ENCODE measurements at regions not wholly inside any gene's neighbourhood (a gene's known extent, or its start where the extent isn't known, plus 50 kb on each side); places are given as distances from the start of the nearest gene placed in this dataset.

- TF ChIP-seq CTCF (IDR thresholded peaks at IDR 0.05) (no peak), POLR2A (IDR thresholded peaks at IDR 0.05) (no peak)
Measured at GRCh38 chr20:24169256-24169655, 180.7 kb upstream of the GGTLC1 start.

Data from thyroid gland (tissue), 4 donors.